Activated CD4-positive, alpha-beta T cell treated with anti-CD3 and anti-CD28 coated beads, Interleukin-2, Interleukin-4, amounts not matched to agents 100 ng/mL and 50 ng/mL, durations not matched to agents 16 hours and 8 hours (primary cell): ENCODE measurements at regions not wholly inside any gene's neighbourhood (a gene's known extent, or its start where the extent isn't known, plus 50 kb on each side); places are given as distances from the start of the nearest gene placed in this dataset.

Experiments used
- DNase-seq: peaks from one replicate; pipeline ENCODE4 v3.0.0-alpha.2; 2020; ENCODE audit warnings: low spot score

DNA sequence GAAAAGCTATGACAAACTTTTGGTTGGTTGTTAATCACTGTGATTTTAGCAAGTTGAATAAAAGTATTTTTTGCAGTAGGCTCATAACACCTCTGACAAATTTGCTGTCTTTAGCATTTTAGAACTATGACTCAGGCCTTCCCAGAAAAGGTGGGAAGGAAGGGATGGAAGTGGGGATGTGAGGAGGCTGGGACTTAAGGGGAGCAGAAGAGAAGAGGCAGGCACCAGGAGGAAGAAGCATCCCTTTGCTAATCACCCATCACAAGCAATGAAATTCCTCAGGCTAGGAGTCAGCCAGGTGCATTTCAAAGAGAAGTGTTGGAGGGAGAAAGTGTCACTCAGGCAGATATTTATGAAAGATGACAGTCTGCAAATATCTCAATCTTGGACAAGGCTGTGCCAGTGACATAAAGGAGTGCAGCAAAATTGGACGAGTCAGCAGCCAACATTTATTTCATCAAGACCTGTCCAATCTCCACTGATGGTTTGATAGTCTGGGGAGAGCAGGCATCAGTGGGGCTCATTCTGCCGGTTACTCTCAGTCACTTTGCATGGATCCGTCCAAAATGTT is 337.3 kb upstream of the ARRDC4 start:
- DNase-seq = no peak

DNA sequence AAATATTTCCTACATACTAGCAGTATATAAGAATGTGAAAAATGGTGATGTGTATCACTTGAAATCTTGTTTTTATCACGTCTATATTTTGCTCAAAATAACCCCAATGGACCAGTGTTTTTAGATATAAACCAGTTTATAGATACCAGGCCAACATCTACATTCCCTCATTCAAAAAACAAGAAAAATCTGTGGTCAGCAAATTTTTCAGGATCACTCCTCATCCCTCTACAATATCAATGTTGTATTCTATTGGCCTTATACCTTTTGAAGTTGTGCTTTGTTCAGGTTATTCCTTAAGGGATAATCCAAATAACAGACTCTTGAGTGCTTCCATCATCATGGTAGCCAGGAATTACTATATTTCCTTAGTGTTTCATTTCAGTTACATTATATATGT is 332.9 kb upstream of the ARRDC4 start:
- DNase-seq = no peak

DNA sequence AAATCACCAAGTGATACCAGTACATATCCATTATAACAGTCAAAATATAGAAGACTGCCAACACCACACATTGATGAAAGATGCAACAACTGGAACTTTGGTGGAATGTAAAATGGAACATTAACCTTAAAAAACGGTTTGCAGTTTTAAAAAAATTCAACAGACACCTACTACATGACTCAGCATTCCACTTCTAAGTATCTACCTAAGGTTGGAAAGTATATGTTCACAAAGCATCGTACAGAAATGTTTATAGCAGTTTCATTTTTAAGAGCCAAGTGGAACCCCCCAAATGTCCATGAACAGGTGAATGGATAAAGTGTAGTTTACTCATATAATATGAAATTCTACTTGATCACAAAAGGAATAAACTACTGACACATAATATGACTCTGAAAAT is 314.7 kb upstream of the ARRDC4 start:
- DNase-seq = no peak

DNA sequence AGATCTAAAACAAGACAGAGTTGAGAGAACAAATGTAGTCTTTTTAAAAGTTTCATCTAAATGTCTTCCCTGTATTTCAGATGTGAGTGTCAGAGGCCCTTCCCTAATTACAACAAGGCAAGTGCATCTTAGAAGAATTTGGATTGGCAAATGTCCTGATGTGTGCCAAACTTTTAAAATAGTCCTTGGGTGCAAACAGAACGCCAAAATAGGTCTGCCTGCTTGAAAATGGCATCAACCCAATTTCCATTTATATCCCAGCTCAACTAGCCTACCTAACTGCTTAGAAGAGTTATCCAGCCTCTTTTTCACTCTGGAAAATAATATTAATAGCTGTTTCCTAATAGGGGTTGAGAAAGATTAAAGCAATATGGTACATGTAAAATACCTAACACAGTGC is 311.8 kb upstream of the ARRDC4 start:
- DNase-seq = no peak

DNA sequence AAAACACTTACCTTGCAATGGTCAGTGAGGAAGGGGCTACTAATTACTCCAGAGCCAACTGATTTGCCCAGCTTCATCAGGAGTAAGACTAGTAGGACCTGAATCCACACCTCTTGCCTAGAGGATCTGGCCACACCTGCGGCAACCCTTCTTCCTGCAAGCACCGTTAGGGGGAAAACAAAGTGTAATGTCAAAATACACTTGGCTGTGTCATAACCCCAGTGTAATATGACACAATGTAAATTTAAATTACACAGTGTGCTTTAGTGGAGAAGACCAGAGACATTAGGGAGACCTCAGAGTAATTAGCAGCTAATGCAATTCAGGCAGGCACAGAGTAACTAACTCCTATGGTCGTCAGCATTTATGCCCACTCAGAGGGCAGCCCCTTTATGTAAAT is 308.5 kb upstream of the ARRDC4 start:
- DNase-seq = no peak

DNA sequence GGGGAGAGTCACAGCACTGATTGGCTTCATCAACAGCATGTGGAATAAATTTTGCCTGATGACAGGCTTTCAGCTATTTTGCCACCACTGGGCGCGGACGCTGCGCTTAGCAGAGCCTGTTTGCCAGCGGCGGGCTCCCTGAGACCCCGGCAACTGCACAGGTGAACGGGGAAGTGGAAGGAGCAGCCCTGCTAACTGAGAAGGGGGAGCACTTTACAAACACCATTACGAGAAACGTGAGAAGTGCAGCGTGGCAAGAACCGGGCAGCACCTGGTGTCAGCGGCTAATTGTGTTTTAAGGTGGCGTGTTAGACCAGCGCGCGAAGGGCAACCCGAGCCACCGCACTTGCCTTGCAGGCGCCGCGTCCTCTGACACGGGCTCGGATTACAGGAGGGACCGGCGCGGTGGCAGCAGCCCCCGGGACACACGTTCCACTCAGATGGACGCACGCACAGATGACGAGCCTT is 307.8 kb upstream of the ARRDC4 start:
- DNase-seq = no peak

DNA sequence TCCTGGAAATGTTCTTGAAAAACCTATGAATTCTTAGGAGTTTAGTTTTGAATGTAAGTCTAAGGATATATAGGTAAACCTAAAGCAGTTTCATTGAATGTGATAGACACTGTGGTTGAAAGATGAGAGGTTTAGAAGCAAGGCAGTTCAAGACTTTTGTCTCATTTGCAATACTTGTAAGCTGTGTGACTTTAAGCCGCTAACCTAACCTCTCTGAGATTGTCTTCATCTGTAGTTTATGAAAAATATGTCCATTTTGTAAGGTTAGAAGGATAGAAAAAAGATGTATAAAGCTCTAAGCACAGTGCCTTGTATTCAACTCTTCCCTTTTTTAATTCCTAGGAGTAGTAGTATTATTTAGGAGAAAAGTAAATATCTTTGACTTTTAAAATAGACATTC is 306.6 kb upstream of the ARRDC4 start:
- DNase-seq = no peak

DNA sequence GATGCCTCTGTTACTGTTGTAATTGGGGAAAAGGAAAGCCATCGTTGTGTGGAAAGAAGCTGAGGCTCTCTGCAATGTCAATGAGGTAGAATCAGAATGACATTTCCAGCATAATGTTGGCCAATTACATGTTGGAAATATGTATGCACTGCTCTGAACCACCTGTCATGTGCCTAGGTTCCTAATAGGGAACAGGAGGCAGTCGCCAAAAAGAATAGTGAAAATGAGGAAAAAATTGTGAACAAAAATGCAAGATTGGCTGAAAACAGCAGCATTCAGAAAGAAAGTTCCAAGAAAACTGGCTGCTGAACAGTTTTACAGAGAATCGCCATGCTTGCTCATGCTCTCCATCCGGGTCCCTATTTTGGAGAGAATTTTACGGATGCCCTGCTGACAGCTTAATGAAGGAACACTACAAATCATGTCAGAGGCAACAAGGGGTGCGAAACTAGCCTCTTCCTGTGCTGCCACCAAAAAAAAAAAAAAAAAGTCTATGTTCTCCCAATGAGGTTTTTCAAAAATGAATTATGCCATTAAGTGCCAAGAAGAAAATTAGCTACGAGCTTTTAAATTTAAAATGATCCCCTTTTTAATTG is 305.9 kb upstream of the ARRDC4 start:
- no peak for DNase-seq

DNA sequence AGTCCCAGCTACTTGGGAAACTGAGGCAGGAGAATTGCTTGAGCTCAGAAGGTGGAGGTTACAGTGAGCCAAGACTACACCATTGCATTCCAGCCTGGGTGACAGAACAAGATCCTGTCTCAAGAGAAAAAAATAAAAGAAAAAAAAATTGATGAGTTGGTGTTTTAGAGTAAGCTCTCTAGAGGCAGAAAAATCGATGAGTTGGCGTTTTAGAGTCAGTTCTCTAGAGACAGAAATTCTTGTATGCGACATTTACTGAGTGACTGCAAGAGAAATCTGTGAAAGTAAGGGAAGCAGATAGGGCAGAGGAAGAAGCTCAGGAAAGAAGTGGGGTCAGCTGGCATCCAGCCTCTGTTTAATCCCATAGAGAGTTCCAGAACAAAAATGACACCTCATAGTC is 298.7 kb upstream of the ARRDC4 start:
- no peak for DNase-seq

DNA sequence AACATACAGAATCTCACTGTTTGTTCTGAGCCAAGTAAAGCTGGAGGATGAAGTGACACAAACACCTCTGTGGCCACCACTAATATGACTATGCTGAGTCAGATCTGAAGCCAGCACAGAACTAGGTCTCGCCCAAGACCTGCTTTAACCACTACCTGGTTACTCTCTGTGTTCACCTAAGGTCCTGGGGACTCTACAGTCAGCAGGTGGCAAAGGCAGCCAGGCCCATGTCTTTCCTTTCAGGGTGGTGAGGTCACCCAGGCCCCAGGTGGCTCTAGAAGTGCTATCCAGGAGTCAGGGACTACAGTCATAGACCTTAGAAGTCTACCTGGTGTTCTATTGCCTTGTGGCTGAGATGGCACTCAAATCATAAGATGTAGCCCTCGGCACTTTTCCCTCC is 287.9 kb upstream of the ARRDC4 start:
- DNase-seq = no peak

DNA sequence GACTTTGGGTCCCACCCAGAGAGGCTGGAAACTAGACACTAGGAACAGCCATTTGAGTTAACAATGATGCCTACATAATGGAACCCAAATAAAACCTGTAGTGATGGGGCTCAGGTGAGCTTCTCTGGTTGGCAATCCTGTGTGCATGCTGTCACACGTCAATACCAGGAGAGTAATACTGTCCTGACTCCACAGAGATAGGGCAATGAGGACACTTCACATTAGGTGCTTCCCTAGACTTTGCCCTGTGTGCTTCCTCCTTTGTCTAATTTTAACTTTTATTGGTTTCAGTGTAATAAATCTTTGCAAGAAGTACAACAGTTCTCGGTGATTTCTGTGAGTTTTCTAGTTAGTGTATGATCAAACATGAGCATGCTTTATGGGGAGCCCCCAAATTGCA is 281.8 kb upstream of the ARRDC4 start:
- no peak for DNase-seq

DNA sequence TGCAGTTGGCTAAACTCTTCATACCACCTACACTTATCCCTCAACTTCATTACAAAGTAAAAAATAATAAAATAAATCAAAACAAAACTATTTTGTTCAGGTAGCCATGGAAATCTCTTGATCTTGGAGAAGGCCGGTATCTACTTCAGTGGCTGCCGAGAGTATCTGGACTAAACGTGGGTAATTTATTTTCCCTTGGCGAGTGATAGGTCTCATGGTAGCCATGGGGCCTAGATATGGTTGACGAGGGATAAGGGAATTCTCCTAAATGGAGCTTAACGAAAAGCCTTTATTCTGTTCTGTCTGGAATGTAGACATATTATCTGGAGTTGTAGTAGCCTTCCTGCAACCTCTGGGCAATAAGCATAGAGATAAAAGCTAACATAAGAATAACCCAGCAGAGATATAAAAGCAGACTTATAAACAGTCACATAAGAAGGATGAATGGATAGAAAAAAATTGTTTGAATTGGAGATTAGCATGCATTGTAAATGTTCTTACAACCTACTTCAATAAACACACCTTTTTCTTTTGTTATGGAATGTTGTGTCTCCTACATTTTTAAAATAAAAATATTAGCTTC is 281.3 kb upstream of the ARRDC4 start:
- DNase-seq = no peak

DNA sequence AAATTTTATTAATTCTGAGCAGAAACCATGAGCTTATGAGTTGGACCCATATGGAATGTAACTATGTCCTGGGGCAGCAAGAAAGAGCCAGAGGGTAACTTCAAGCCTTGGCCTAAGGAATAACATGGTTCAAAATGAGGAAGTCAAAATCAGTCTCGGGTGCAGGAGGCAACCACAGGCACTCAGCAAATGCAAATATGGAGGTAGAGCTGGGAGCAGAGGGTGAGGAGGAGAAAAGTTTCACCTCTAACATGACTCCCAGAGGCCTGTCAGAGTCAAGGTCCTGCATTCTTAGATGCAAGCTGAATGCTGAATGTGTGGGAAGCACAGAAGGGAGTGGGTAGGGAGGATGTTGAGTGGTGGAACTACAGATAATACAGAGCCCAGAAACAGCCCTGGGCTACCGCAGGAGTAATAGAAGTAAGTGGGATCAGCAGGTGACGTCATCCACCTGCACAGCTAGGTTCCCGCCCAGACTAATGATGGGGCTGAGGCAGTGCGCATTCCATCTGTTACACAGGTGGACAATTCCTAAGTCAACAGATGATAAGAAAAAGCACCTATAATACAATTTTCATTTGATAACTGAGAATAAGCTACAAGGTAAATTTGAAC is 279.8 kb upstream of the ARRDC4 start:
- no peak for DNase-seq

DNA sequence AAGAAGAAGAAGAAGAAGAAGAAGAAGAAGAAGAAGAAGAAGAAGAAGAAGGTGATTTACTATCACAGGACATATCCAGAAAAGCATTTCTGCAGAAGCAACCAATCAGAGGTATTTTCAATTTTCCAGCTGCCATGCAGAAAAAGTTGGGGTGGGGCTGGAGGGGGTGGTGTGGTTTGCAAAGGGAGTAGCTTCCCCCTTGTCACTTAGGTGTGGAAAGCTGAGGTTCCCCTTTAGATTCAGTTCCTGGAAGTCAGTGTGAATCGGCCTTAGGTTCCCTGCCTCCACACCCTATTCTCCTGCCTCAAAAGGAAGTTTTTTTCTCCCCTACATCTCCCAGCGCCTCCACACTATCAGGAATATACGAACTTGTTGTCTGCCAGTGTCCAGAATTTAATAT is 276.7 kb upstream of the ARRDC4 start:
- DNase-seq = no peak

DNA sequence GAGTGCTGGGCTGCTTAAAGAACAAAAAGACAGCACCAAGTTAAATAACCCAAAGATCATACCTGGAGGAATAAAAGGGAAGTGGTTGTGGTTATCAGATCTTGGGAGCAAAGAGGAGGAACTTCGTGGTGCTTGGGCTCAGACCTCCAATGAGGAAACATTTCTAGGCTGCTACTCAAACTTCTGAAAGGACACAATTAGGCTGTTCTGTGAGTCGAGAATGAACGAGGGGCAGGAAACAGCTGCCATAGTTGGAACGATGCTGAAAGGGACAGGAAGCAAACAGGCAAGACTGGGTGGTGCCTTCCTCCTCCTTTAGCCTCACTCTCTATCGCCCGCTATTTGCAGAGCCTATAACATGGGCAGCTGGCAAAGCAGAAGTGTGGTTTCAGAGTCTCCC is 276.3 kb upstream of the ARRDC4 start:
- DNase-seq = no peak

DNA sequence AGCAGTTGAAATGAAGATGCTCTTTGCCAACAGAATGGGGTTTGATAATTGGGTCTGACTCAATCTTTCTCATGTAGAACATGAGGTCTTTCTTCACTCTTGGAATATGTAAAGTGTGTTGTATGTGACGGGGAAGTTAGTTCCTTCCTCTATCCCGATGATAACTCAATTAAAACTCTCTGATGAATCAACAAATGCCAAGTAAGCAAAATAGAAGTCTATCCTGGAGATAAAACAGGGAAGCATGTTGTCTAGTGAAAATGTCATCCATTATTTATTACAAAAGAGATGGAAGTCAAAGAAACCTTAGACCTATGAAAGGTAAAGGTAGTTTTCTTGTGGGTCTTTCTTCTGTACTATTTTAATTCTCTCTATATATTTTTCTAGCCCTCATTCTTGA is 274.2 kb upstream of the ARRDC4 start:
- no peak for DNase-seq

DNA sequence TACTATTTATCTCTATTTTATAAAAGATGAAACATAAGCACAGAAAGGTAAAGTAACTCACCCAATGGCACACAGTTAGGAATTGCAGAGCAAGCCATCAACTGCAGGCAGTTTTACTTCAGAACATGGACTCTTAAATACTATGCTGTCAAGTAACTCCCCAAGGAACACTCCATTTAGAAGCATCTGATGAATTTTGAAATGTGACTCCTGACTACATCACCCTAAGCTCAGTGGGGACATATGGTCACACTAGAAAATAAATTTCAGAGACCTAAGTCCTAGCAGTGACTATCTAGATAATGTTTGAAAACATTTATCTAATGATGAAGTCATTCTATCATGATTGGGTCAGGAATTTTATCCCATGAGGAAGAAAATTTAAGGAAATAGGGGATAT is 272.8 kb upstream of the ARRDC4 start:
- no peak for DNase-seq

DNA sequence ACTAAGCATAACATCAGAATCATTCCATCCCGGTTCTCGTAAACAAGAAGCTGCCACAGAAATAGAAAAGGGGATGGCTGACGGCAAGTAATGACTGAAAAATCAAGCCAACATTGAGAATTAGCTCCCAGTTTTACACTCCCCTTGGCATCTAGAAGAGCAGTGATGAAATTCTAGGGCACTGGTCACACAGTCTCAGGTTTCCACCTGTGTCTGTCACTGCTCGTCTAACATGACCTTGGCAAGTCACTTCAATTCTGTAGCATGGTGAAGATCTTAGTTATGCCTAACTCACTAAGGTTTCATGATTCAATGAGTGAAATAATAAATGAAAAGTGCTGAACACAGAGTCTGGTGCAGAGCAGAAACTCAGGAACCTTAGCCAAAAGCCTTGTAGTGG is 272.3 kb upstream of the ARRDC4 start:
- no peak for DNase-seq

DNA sequence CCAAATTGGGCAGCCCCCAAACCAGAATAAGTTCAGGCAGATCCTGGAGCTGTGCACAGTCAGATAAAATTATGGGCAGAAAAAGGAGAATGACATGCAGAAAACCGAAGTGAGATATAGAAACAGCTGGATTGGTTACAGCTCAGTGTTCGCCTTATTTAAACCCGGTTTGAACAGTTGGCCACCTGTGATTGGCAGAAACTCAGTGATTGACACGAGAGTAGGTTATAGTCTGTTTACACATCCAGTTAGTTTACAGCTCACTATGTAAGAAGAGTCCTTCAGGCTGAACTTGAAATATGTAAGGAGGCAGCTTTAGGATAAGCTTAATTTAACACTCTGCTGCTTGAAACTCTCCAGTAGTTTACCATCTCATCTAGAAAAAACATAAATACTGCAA is 271.6 kb upstream of the ARRDC4 start:
- DNase-seq = no peak

DNA sequence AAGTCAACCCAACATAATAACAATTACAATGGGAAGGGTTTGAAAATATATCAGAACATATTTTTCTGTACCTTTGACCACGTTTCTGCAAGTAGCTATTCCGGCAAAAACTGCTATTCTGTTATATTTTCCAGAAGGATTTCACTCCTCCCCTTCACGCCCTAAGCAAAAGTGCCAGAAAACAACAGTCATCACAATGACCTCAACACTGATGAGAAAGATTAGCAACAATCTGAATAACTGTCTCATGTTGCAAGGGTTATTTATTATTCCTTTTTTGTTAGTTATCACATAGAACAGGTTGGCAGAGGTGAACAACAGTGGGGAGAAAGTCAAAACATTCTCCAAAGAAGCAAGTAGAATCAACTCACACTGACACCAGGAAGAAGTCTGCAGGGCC is 269.4 kb upstream of the ARRDC4 start:
- no peak for DNase-seq

DNA sequence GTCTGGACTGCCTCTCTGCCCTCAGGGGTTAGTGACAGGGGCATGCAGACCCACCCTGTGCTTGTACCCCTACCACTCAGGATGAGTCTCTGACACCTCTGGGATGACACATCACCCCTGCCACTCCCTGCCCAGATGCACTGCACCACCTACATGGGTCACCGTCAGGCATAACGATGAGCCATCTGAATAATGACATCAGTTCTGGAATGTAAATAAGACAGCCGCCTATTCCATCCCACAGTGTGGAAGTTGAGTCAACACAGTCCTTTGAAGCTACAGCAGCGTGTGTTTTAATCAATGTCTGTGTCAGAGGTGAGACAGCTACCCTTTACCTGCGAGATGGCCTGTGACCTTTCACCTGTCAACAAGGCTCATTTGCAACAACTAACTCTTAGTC is 268.7 kb upstream of the ARRDC4 start:
- no peak for DNase-seq

DNA sequence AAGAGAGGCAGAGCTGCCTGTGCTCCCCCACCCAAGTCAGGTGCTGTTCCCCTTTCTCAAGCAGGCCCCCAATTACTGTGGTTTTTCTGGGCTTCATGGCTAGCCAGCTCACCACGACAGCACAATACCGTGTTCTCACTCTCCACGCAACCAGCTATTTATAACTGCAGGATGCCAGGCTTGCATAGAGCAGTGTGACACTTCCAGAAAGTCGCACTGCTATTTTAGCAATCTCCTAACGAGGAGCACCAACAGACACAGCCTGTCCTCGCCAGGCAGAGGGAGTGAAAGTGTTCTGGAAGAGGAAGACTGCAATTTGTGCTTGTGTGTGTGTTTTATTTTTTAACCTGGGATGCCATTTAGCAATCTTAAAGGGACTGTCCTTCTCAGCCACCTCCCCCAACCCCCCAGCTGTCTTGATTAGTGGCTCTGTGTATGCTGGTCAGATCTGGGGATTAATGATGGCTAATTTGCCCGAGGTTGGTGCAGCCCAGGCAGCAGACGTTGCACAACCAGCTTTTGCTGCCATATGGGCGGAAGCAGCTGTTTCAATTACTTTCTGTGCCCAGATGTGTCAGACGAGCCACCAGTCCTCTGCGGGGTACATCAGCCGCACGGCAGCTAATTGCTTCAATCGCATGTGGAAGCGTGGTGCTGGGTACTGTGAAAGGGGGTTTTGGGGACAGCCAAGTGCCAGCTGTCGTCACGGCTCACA is 268.0 kb upstream of the ARRDC4 start:
- no peak for DNase-seq

DNA sequence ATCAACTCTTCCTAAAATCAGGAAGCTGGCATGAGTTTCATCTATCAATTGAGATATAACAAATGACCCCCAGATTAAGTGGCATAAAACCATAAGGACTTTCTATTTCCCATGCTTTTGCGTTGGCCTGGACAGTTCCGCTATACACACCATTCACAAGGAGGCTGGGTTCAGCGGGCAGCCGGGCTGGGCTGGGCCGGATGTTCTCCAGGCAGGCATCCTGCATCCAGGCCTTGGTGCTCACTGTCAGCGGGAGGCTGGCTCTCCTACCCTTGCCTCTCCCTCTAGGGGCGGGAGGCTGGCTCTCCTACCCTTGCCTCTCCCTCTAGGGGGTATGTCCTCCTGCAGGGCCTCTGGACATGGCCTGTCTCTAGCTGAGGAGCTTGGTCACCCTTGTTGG is 266.0 kb upstream of the ARRDC4 start:
- DNase-seq = no peak
